Osteoblast (primary cell): ENCODE measurements at regions not wholly inside any gene's neighbourhood (a gene's known extent, or its start where the extent isn't known, plus 50 kb on each side); places are given as distances from the start of the nearest gene placed in this dataset.

ENCODE experiments used
- DNase-seq: peaks from one replicate; pipeline ENCODE4 v3.0.0; 2011; ENCODE audit warnings: low spot score, mixed read lengths; ENCODE audit not compliant: insufficient read length; ENCODE audit errors: missing footprints
- H2AFZ ChIP-seq: 2 replicates; pipeline ENCODE4 v1.6.0; 2011; ENCODE audit warnings: mild to moderate bottlenecking, low read length
- H3K27ac ChIP-seq: 2 replicates; pipeline ENCODE4 v1.5.1; 2011; ENCODE audit warnings: mild to moderate bottlenecking, low read depth, low read length, moderate library complexity
- H3K27me3 ChIP-seq: 2 replicates; pipeline ENCODE4 v1.6.0; 2012; ENCODE audit warnings: mild to moderate bottlenecking, control low read depth, inconsistent platforms, low read length, moderate library complexity; ENCODE audit not compliant: insufficient read depth
- H3K36me3 ChIP-seq: 2 replicates; pipeline ENCODE4 v1.5.1; 2011; ENCODE audit warnings: mild to moderate bottlenecking, low read length, control low read depth, moderate library complexity; ENCODE audit not compliant: insufficient read depth
- H3K4me1 ChIP-seq: 2 replicates; pipeline ENCODE4 v1.5.1; 2011; ENCODE audit warnings: mild to moderate bottlenecking, low read length, control low read depth, moderate library complexity; ENCODE audit not compliant: insufficient read depth
- H3K4me2 ChIP-seq: 2 replicates; pipeline ENCODE4 v1.6.0; 2011; ENCODE audit warnings: mild to moderate bottlenecking, low read length; ENCODE audit not compliant: insufficient read depth
- H3K4me3 ChIP-seq: fragments of 200-600 bp; sonication (generic); 3 replicates; pipeline ENCODE4 v1.5.1; 2012; ENCODE audit warnings: mild to moderate bottlenecking, low read length, inconsistent platforms; ENCODE audit not compliant: insufficient read depth
- H3K79me2 ChIP-seq: 2 replicates; pipeline ENCODE4 v1.6.0; 2012; ENCODE audit warnings: mild to moderate bottlenecking, low read length, control low read depth, inconsistent platforms; ENCODE audit not compliant: insufficient read depth
- H3K9me3 ChIP-seq: 2 replicates; pipeline ENCODE4 v1.5.1; 2011; ENCODE audit warnings: low read depth, low read length, control low read depth
- H4K20me1 ChIP-seq: 2 replicates; pipeline ENCODE4 v1.6.0; 2012; ENCODE audit warnings: mild to moderate bottlenecking, low read length, control low read depth; ENCODE audit not compliant: insufficient read depth
- CTCF ChIP-seq: IDR thresholded peaks from 2 replicates; pipeline ENCODE4 v1.5.1; 2011; ENCODE audit warnings: mild to moderate bottlenecking, low read depth, low read length, moderate library complexity; ENCODE audit errors: extremely low read depth

GRCh38 chr3:59547874-59548273, 498.0 kb upstream of the CFAP20DC start:
- Histone ChIP-seq H3K27me3 (no peaks in the 10 kb centered on the region), H3K4me3 (no peak overlapping the region), H4K20me1 (no peaks in the 10 kb centered on the region), H2AFZ (no peak overlapping the region), H3K36me3 (no peaks in the 10 kb centered on the region), H3K27ac (peak overlapping the region; percentile 43), H3K4me2 (no peak overlapping the region), H3K9me3 (no peaks in the 10 kb centered on the region), H3K79me2 (no peaks in the 10 kb centered on the region), H3K4me1 (peaks cover 10% of the 10 kb centered on the region)
- no peak for DNase-seq
- no peak for TF ChIP-seq CTCF

DNA sequence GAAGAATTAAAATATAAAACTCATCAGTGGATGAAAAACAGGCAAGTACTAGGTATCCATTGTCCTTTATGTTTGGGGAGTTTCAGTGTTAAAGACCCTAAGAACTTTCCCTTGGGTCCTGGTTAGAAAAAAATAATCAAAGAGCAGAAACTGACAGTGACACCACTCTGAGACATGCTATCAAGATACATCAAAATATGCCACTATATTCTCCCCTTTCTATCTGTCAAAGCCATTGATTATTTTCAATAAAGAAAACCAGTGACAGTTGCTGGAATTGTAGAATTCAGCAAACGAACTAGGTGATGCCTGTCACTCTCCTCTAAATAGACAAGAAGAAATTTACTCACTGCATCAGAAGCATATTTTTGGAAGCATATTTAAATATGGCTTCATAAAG, 496.7 kb upstream of the CFAP20DC start:
- DNase-seq: no peak
- no peak for TF ChIP-seq CTCF
- Histone ChIP-seq H4K20me1 (no peaks in the 10 kb centered on the region), H3K9me3 (no peaks in the 10 kb centered on the region), H3K27me3 (no peaks in the 10 kb centered on the region), H3K4me1 (peaks cover 10% of the 10 kb centered on the region), H3K27ac (no peak overlapping the region), H2AFZ (no peak overlapping the region), H3K4me2 (no peak overlapping the region), H3K36me3 (no peaks in the 10 kb centered on the region), H3K4me3 (no peak overlapping the region), H3K79me2 (no peaks in the 10 kb centered on the region)

GRCh38 chr3:59545374-59545773, 495.5 kb upstream of the CFAP20DC start:
- no peak for DNase-seq
- H3K9me3 ChIP-seq: no peaks in the 10 kb centered on the region
- no peaks in the 10 kb centered on the region for H3K27me3 ChIP-seq
- no peak overlapping the region for H3K4me3 ChIP-seq
- TF ChIP-seq CTCF: no peak
- H2AFZ ChIP-seq: no peak overlapping the region
- H3K36me3 ChIP-seq: no peaks in the 10 kb centered on the region
- no peak overlapping the region for H3K4me2 ChIP-seq
- peaks cover 15% of the 10 kb centered on the region for H3K4me1 ChIP-seq
- no peak overlapping the region for H3K27ac ChIP-seq
- no peaks in the 10 kb centered on the region for H3K79me2 ChIP-seq
- no peaks in the 10 kb centered on the region for H4K20me1 ChIP-seq

- H3K27me3 ChIP-seq: no peaks in the 10 kb centered on the region
- DNase-seq: no peak
- TF ChIP-seq CTCF: no peak
- peak overlapping the region; percentile 17 for H2AFZ ChIP-seq
- no peaks in the 10 kb centered on the region for H4K20me1 ChIP-seq
- H3K9me3 ChIP-seq: no peaks in the 10 kb centered on the region
- peaks cover 23% of the 10 kb centered on the region for H3K4me1 ChIP-seq
- no peaks in the 10 kb centered on the region for H3K36me3 ChIP-seq
- H3K79me2 ChIP-seq: no peaks in the 10 kb centered on the region
- H3K4me3 ChIP-seq: no peak overlapping the region
- no peak overlapping the region for H3K27ac ChIP-seq
- H3K4me2 ChIP-seq: no peak overlapping the region
These were observed 492.5 kb upstream of the CFAP20DC start for GRCh38 chr3:59542276-59542675.
